H1 (cell line): ENCODE measurements at regions not wholly inside any gene's neighbourhood (a gene's known extent, or its start where the extent isn't known, plus 50 kb on each side); places are given as distances from the start of the nearest gene placed in this dataset.
A peak's percentile ranks its signal among the peaks of the same experiment; 100 is the strongest.

Experiments
- CTCF ChIA-PET: fragments of 300-600 bp; sonication (Branson Sonifier 250); formaldehyde crosslinking; loops from one replicate; lab custom pipeline; 2021; ENCODE audit not compliant: partially characterized antibody; lab: Charles Lee
- POLR2A ChIA-PET: fragments of 300-600 bp; sonication (Branson Sonifier 250); formaldehyde crosslinking; loops from one replicate; lab custom pipeline; 2021; ENCODE audit warnings: inconsistent platforms; ENCODE audit not compliant: partially characterized antibody; lab: Charles Lee
- DNase-seq, 2 experiments: peaks; one replicate each; pipeline versions ENCODE4 v3.0.0 to v3.0.0-alpha.2; 2010 to 2022; ENCODE audit warnings: low spot score in 2 of 2, low read depth in 1 of 2, mixed read lengths in 1 of 2
- FAIRE-seq: peaks from 2 replicates; lab custom pipeline; 2011; peaks lifted over from hg19 to GRCh38; lab: Jason Lieb, UNC
- H2AFZ ChIP-seq: 2 replicates; pipeline ENCODE4 v1.8.1; 2012; ENCODE audit warnings: low read length, inconsistent platforms
- H2AK5ac ChIP-seq: 2 replicates; pipeline ENCODE4 v1.6.1; 2013; ENCODE audit warnings: low read depth, low read length
- H2BK120ac ChIP-seq: replicated peaks from 2 replicates; pipeline ENCODE3; 2013; ENCODE audit warnings: low read depth, low read length, inconsistent platforms
- H2BK12ac ChIP-seq: 2 replicates; pipeline ENCODE4 v1.6.1; 2013; ENCODE audit warnings: low read depth, low read length
- H2BK15ac ChIP-seq: 2 replicates; pipeline ENCODE4 v1.6.1; 2013; ENCODE audit warnings: low read length
- H2BK20ac ChIP-seq: 2 replicates; pipeline ENCODE4 v1.6.1; 2013; ENCODE audit warnings: low read length
- H2BK5ac ChIP-seq: 2 replicates; pipeline ENCODE4 v1.6.1; 2013; ENCODE audit warnings: low read depth, low read length
- H3K14ac ChIP-seq: 2 replicates; pipeline ENCODE4 v1.6.1; 2013; ENCODE audit warnings: inconsistent platforms; ENCODE audit not compliant: insufficient read length
- H3K18ac ChIP-seq: 2 replicates; pipeline ENCODE4 v1.6.1; 2013; ENCODE audit warnings: low read length; ENCODE audit errors: extremely low read depth
- H3K23ac ChIP-seq: 2 replicates; pipeline ENCODE4 v1.6.1; 2013; ENCODE audit warnings: inconsistent platforms; ENCODE audit not compliant: insufficient read length
- H3K23me2 ChIP-seq: 2 replicates; pipeline ENCODE4 v1.6.1; 2013; ENCODE audit warnings: low read depth, low read length
- H3K27ac ChIP-seq: 2 replicates; pipeline ENCODE4 v1.6.1; 2011; ENCODE audit warnings: low read depth, low read length, inconsistent platforms
- H3K27me3 ChIP-seq, 4 experiments: replicated peaks in 1 of 4; 1 replicate in 1 of 4; 2 replicates in 3 of 4; pipeline versions ENCODE4 v1.6.1 to v1.8.1; 2011 to 2013; ENCODE audit warnings: low read length in 3 of 4, mild to moderate bottlenecking in 3 of 4, inconsistent platforms in 2 of 4, mixed read lengths in 2 of 4, moderate library complexity in 1 of 4; ENCODE audit not compliant: control insufficient read depth in 3 of 4, insufficient read depth in 3 of 4; ENCODE audit errors: extremely low read depth in 1 of 4
- H3K36me3 ChIP-seq, 4 experiments: 2 replicates each; pipeline versions ENCODE4 v1.6.1 to v1.8.1; 2011 to 2013; ENCODE audit warnings: mild to moderate bottlenecking in 4 of 4, low read length in 3 of 4, moderate library complexity in 2 of 4, control low read depth in 1 of 4, inconsistent platforms in 1 of 4; ENCODE audit not compliant: insufficient read depth in 4 of 4, control insufficient read depth in 2 of 4
- H3K4ac ChIP-seq: replicated peaks from 2 replicates; pipeline ENCODE3; 2013; ENCODE audit warnings: low read length, low read depth, mixed read lengths, inconsistent platforms; ENCODE audit not compliant: insufficient read length
- H3K4me1 ChIP-seq, 4 experiments: replicated peaks in 1 of 4; 1 replicate in 1 of 4; 2 replicates in 3 of 4; pipeline versions ENCODE4 v1.6.1 to v1.8.1; 2011 to 2013; ENCODE audit warnings: low read length in 3 of 4, inconsistent platforms in 2 of 4, mixed read lengths in 1 of 4; ENCODE audit not compliant: insufficient read depth in 4 of 4, control insufficient read depth in 3 of 4
- H3K4me2 ChIP-seq, 2 experiments: 2 replicates each; pipeline versions ENCODE4 v1.6.1 to v1.8.1; 2011 to 2013; ENCODE audit warnings: low read depth in 2 of 2, low read length in 2 of 2, control low read depth in 1 of 2, inconsistent platforms in 1 of 2, mild to moderate bottlenecking in 1 of 2; ENCODE audit not compliant: insufficient read depth in 1 of 2
- H3K4me3 ChIP-seq, 4 experiments: fragments of 200-600, 300-600 bp in 1 of 4; sonication (generic), shearing (Covaris generic), sonication (Bioruptor Twin) in 1 of 4; 2 replicates each; pipeline versions ENCODE4 v1.5.1 to v1.8.1; 2011 to 2016; ENCODE audit warnings: low read length in 4 of 4, low read depth in 3 of 4, control low read depth in 2 of 4, inconsistent platforms in 2 of 4, mild to moderate bottlenecking in 2 of 4, mixed read lengths in 1 of 4, moderate library complexity in 1 of 4; ENCODE audit not compliant: insufficient read depth in 2 of 4; ENCODE audit errors: extremely low read depth in 1 of 4
- H3K56ac ChIP-seq: replicated peaks from 2 replicates; pipeline ENCODE3; 2013; ENCODE audit warnings: low read depth, mild to moderate bottlenecking, mixed read lengths, low read length, inconsistent platforms; ENCODE audit not compliant: insufficient read length
- H3K79me1 ChIP-seq: 2 replicates; pipeline ENCODE4 v1.6.1; 2013; ENCODE audit warnings: low read depth, low read length, control low read depth
- H3K79me2 ChIP-seq, 2 experiments: 2 replicates each; pipeline versions ENCODE4 v1.6.1 to v1.8.1; 2012 to 2013; ENCODE audit warnings: low read length in 2 of 2, mild to moderate bottlenecking in 2 of 2, inconsistent platforms in 1 of 2; ENCODE audit not compliant: insufficient read depth in 2 of 2, control insufficient read depth in 1 of 2
- H3K9ac ChIP-seq, 4 experiments: replicated peaks in 1 of 4; 1 replicate in 1 of 4; 2 replicates in 3 of 4; pipeline versions ENCODE4 v1.6.1 to v1.8.1; 2011 to 2013; ENCODE audit warnings: low read depth in 3 of 4, low read length in 3 of 4, control low read depth in 2 of 4, mild to moderate bottlenecking in 2 of 4, moderate library complexity in 2 of 4, inconsistent platforms in 1 of 4; ENCODE audit errors: extremely low read depth in 1 of 4
- H3K9me3 ChIP-seq, 2 experiments: 2 replicates each; pipeline versions ENCODE4 v1.6.1 to v1.8.1; 2012 to 2013; ENCODE audit warnings: mild to moderate bottlenecking in 2 of 2, moderate library complexity in 2 of 2, control low read depth in 1 of 2, inconsistent platforms in 1 of 2, low read depth in 1 of 2, low read length in 1 of 2, mixed read lengths in 1 of 2; ENCODE audit not compliant: insufficient read depth in 2 of 2
- H4K20me1 ChIP-seq, 2 experiments: replicated peaks in 1 of 2; 2 replicates each; pipeline versions ENCODE3 to v1.8.1; 2011 to 2013; ENCODE audit warnings: inconsistent platforms in 2 of 2, low read length in 2 of 2, mild to moderate bottlenecking in 1 of 2; ENCODE audit not compliant: insufficient read depth in 2 of 2, control insufficient read depth in 1 of 2
- H4K5ac ChIP-seq: 2 replicates; pipeline ENCODE4 v1.6.1; 2013; ENCODE audit warnings: low read length, low read depth, mixed read lengths, inconsistent platforms; ENCODE audit not compliant: insufficient read length
- H4K8ac ChIP-seq: 2 replicates; pipeline ENCODE4 v1.8.0; 2013; ENCODE audit warnings: mild to moderate bottlenecking, moderate library complexity, low read length, inconsistent platforms; ENCODE audit not compliant: insufficient read depth; ENCODE audit errors: extremely low read depth
- H4K91ac ChIP-seq: replicated peaks from 2 replicates; pipeline ENCODE3; 2013; ENCODE audit warnings: low read length, mixed read lengths, inconsistent platforms; ENCODE audit not compliant: insufficient read length
- BCL11A ChIP-seq, 2 experiments: IDR thresholded peaks; one replicate each; pipeline ENCODE4 v1.6.1; 2011; ENCODE audit warnings: low read depth in 2 of 2, low read length in 2 of 2, mild to moderate bottlenecking in 2 of 2
- CTCF ChIP-seq, 3 experiments: IDR thresholded peaks; 1 replicate in 2 of 3; 2 replicates in 1 of 3; pipeline versions ENCODE4 v1.5.1 to v1.6.1; 2011; ENCODE audit warnings: low read length in 3 of 3, mild to moderate bottlenecking in 3 of 3, inconsistent platforms in 2 of 3, low read depth in 1 of 3, moderate library complexity in 1 of 3; ENCODE audit not compliant: insufficient read depth in 1 of 3; ENCODE audit errors: control extremely low read depth in 1 of 3
- EGR1 ChIP-seq: IDR thresholded peaks from 2 replicates; pipeline ENCODE4 v1.6.1; 2011; ENCODE audit warnings: low read depth, low read length, borderline replicate concordance
- HDAC2 ChIP-seq, 2 experiments: fragments of 300-600 bp in 1 of 2; sonication (generic) in 1 of 2; IDR thresholded peaks; 2 replicates each; pipeline ENCODE4 v1.6.1; 2011 to 2012; ENCODE audit warnings: low read depth in 2 of 2, low read length in 2 of 2, mild to moderate bottlenecking in 2 of 2, moderate library complexity in 2 of 2, borderline replicate concordance in 1 of 2, inconsistent platforms in 1 of 2
- JUND ChIP-seq: IDR thresholded peaks from 2 replicates; pipeline ENCODE4 v1.6.1; 2011; ENCODE audit warnings: mild to moderate bottlenecking, improper control_type of control experiment, low read length
- RAD21 ChIP-seq, 2 experiments: IDR thresholded peaks in 1 of 2; conservative IDR thresholded peaks in 1 of 2; 2 replicates each; pipeline ENCODE4 v1.6.1; 2011; ENCODE audit warnings: low read depth in 2 of 2, low read length in 2 of 2, improper control_type of control experiment in 1 of 2, inconsistent platforms in 1 of 2, mild to moderate bottlenecking in 1 of 2, moderate library complexity in 1 of 2
- RFX5 ChIP-seq: IDR thresholded peaks from 2 replicates; pipeline ENCODE4 v1.6.1; 2011; ENCODE audit warnings: low read depth, low read length, improper control_type of control experiment, borderline replicate concordance
- RNF2 ChIP-seq: fragments of 200-900, 300-1000 bp; sonication (generic); IDR thresholded peaks from 2 replicates; pipeline ENCODE4 v1.7.1; 2016; ENCODE audit warnings: borderline replicate concordance, low read depth, mild to moderate bottlenecking, antibody characterized with exemption, low read length; ENCODE audit not compliant: poor library complexity, severe bottlenecking; ENCODE audit errors: missing control alignments
- ZNF274 ChIP-seq: IDR thresholded peaks from 2 replicates; pipeline ENCODE4 v1.7.0; 2012; ENCODE audit warnings: low read length, borderline replicate concordance; ENCODE audit errors: extremely low read depth
- WGBS, 2 experiments: shearing (Covaris generic) in 1 of 2; methylation state at CpG; one replicate each; pipeline versions ENCODE4 v1.1.6 to v1.1.7; 2013 to 2015; ENCODE audit warnings: low lambda C conversion rate in 2 of 2, mixed read lengths in 2 of 2, inconsistent platforms in 1 of 2, low coverage in 1 of 2, missing lambda C conversion rate in 1 of 2; ENCODE audit not compliant: insufficient replicate concordance in 2 of 2, insufficient coverage in 1 of 2, insufficient read length in 1 of 2; ENCODE audit errors: extremely low coverage in 1 of 2, missing lambda C conversion rate in 1 of 2; 5-methylcytosine and 5-hydroxymethylcytosine counted together
- TF ChIP-seq, protein P1 (sequence below): IDR thresholded peaks from 2 replicates; pipeline ENCODE4 v1.6.1; 2012; ENCODE audit warnings: inconsistent platforms

DNA sequence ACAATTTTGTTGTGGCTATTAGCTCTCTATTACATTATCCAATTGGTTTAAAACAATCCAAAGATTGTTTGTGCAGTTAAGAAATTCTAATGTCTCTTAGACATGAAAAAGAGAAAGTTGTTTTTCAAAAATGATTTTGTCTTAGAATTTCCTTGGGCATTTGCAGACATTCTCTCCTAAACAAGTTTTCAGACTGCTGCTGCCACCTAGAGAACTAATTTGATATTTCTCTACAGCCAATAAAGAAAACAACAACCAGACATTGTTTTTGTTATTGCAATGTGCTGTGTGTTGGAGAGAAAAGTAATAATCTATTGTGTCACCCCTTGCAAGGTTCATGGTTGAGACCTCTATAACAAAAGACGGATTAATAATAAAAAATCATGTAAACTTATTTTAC lies 119.0 kb upstream of the SYT4 start:
- Histone ChIP-seq H2BK20ac (no peak overlapping the region), H3K4ac (no peak overlapping the region)
- CTCF ChIA-PET, result interaction anchor here (0.6 to 3.1 kb wide), 10 partner anchors 13 to 1317 kb away, joined by 3 to 17 read pairs (median 3); no protein-coding TSS in a partner anchor
- TF ChIP-seq RAD21 (IDR thresholded peaks at IDR 0.05 in 1 of 2, conservative IDR thresholded peaks at IDR 0.05 in 1 of 2; ENCODE audit: low read depth in 2 of 2, low read length in 2 of 2) (peak; percentile 71 to 77), RNF2 (no peak), HDAC2 (IDR thresholded peaks at IDR 0.05; ENCODE audit: borderline replicate concordance in 1 of 2, low read depth in 2 of 2, low read length in 2 of 2) (no peak), CTCF (IDR thresholded peaks at IDR 0.05; ENCODE audit: control extremely low read depth in 1 of 3, insufficient read depth in 1 of 3, low read depth in 1 of 3, low read length in 3 of 3) (peak in 2 of 3 experiments; percentile 38 to 49; a peak in 2 of 4 replicates), JUND (no peak), EGR1 (no peak), RFX5 (no peak), BCL11A (IDR thresholded peaks at IDR 0.05; ENCODE audit: low read depth in 2 of 2, low read length in 2 of 2) (no peak), ZNF274 (no peak)
- TF ChIP-seq, protein P1, sequence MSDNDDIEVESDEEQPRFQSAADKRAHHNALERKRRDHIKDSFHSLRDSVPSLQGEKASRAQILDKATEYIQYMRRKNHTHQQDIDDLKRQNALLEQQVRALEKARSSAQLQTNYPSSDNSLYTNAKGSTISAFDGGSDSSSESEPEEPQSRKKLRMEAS, result no peak

More for the DNA sequence above, 119.0 kb upstream of the SYT4 start:
- Histone ChIP-seq H4K20me1 (no peaks in the 10 kb centered on the region), H2BK5ac (no peak overlapping the region), H3K23me2 (no peaks in the 10 kb centered on the region), H3K4me2 (no peak overlapping the region), H2AFZ (no peak overlapping the region), H3K27ac (no peak overlapping the region), H3K56ac (no peak overlapping the region), H3K4me3 (no peak overlapping the region), H2BK120ac (no peak overlapping the region), H3K9ac (no peak overlapping the region), H3K79me1 (no peaks in the 10 kb centered on the region), H4K5ac (no peak overlapping the region), H2BK15ac (no peak overlapping the region), H3K18ac (no peak overlapping the region), H3K14ac (no peak overlapping the region), H3K9me3 (no peaks in the 10 kb centered on the region), H3K36me3 (no peaks in the 10 kb centered on the region), H2BK12ac (no peak overlapping the region), H3K27me3 (no peaks in the 10 kb centered on the region), H2AK5ac (no peak overlapping the region), H4K91ac (no peak overlapping the region), H3K23ac (no peak overlapping the region), H3K4me1 (no peaks in the 10 kb centered on the region), H4K8ac (no peak overlapping the region), H3K79me2 (no peaks in the 10 kb centered on the region)
- FAIRE-seq (no peak), DNase-seq (no peak)
- POLR2A ChIA-PET, result no interaction called here
- 13% methylated on average over 1 of the region's 1 CpG; no CpG with 5 or more reads in 1 of the 2 experiments for whole genome bisulfite sequencing, 2 experiments
